NB4 (cell line): ENCODE measurements at regions not wholly inside any gene's neighbourhood (a gene's known extent, or its start where the extent isn't known, plus 50 kb on each side); places are given as distances from the start of the nearest gene placed in this dataset.

Source experiments
- POLR2A ChIP-seq: IDR thresholded peaks from 2 replicates; pipeline ENCODE4 v1.6.1; 2011; ENCODE audit warnings: mild to moderate bottlenecking; ENCODE audit not compliant: insufficient read length; ENCODE audit errors: extremely low read depth
- TF ChIP-seq, protein P1 (sequence below): IDR thresholded peaks from one replicate; pipeline ENCODE4 v1.5.1; 2012; ENCODE audit warnings: low read depth, low read length

DNA sequence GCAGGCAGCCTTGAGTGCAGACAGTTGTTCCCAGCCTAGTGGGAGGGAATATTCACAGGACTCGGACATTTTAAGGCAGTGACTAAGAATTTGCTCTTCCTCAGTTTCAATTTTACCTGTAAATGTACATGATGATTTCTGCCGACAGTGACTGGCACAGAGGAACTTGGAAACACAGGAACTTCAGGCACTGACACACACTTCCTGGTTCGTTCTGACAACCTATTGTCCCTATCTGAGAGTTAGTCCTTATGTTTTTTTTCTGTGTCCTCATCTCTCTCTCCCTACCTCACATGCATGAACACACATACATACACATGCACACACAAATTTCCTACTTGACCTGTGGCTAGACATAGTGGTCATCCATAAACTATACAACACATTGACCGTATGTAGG, 89.4 kb upstream of the CD180 start:
- TF ChIP-seq, protein P1, sequence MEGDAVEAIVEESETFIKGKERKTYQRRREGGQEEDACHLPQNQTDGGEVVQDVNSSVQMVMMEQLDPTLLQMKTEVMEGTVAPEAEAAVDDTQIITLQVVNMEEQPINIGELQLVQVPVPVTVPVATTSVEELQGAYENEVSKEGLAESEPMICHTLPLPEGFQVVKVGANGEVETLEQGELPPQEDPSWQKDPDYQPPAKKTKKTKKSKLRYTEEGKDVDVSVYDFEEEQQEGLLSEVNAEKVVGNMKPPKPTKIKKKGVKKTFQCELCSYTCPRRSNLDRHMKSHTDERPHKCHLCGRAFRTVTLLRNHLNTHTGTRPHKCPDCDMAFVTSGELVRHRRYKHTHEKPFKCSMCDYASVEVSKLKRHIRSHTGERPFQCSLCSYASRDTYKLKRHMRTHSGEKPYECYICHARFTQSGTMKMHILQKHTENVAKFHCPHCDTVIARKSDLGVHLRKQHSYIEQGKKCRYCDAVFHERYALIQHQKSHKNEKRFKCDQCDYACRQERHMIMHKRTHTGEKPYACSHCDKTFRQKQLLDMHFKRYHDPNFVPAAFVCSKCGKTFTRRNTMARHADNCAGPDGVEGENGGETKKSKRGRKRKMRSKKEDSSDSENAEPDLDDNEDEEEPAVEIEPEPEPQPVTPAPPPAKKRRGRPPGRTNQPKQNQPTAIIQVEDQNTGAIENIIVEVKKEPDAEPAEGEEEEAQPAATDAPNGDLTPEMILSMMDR: no peak
- no peak for TF ChIP-seq POLR2A
